ENCODE measurements at regions not wholly inside any gene's neighbourhood (a gene's known extent, or its start where the extent isn't known, plus 50 kb on each side); places are given as distances from the start of the nearest gene placed in this dataset.

GRCh38 chr20:53839423-53840176, 230.8 kb downstream of the BCAS1 start:
- FAIRE-seq: no peak
- DNase-seq (ENCODE audit: low spot score in 2 of 2): no peak

- DNase-seq (ENCODE audit: low spot score in 2 of 2) (no peak), FAIRE-seq (no peak)
These were observed 232.0 kb downstream of the BCAS1 start for GRCh38 chr20:53838311-53838868.

GRCh38 chr20:53837126-53837826, 233.1 kb downstream of the BCAS1 start:
- FAIRE-seq (no peak), DNase-seq (ENCODE audit: low spot score in 2 of 2) (no peak)

GRCh38 chr20:53834749-53835148, 235.6 kb downstream of the BCAS1 start:
- FAIRE-seq (no peak), DNase-seq (ENCODE audit: low spot score in 2 of 2) (no peak)

DNA sequence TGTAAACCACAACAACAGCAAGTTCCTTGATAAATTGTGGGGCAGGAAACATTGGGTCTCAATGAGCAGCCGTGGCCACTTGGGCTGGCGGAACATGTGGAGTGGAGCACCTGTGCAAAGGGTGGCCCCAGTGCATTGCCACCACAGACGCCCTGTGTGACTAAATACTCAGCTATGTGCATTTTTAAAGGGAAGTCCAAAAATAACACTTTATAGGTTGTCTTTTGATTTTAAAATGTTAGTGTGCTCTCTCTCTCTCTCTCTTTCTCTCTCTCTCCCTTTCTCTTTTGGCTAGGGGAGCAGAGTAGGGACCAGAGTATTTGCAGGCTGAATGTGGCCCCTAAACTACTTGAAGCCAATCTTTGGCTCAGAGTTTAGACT, 236.3 kb downstream of the BCAS1 start:
- DNase-seq (ENCODE audit: low spot score in 2 of 2) (no peak), FAIRE-seq (no peak)

GRCh38 chr20:53833333-53834061, 236.9 kb downstream of the BCAS1 start:
- no peak for DNase-seq (ENCODE audit: low spot score in 2 of 2)
- FAIRE-seq: no peak

DNA sequence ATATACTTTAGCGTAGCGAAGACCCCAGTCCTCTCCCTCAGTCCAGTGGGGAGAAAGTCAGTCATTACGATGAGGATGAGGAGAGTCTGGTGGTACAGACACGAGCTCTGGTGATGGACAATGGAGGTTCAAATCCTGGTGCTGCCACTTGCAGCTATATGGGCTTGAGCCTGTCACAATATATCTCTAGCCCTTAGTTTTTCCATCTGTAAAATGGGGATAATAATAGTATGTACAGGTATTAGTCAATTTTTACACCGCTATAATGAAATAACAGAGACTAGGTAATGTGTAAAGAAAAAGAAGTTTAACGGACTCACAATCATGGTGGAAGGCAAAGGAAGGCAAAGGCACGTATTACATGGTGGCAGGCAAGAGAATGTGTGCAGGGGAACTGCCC, 237.9 kb downstream of the BCAS1 start:
- FAIRE-seq (no peak), DNase-seq (ENCODE audit: low spot score in 2 of 2) (no peak)

DNA sequence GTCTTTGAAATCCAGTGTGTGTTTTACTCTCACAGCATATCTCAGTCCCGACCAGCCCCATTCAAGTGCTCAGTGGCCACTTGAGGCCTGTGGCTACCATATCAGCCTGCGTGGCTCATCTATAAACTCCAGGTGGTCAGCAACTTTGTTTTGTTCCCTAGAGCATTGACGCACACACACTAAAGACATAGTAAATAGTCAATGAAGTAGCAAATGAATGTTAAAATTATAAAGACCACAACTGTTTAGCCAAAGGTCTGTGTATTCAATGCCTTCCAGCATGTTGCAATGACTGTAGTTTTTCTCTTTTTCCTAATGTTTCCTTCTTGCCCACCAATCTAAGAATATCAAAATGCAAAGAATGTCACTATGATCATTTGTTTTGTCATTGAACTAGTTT, 238.2 kb upstream of the ZNF217 start:
- DNase-seq (ENCODE audit: low spot score in 2 of 2): no peak
- no peak for FAIRE-seq

GRCh38 chr20:53831228-53831627, 237.6 kb upstream of the ZNF217 start:
- no peak for DNase-seq (ENCODE audit: low spot score in 2 of 2)
- FAIRE-seq: no peak

DNA sequence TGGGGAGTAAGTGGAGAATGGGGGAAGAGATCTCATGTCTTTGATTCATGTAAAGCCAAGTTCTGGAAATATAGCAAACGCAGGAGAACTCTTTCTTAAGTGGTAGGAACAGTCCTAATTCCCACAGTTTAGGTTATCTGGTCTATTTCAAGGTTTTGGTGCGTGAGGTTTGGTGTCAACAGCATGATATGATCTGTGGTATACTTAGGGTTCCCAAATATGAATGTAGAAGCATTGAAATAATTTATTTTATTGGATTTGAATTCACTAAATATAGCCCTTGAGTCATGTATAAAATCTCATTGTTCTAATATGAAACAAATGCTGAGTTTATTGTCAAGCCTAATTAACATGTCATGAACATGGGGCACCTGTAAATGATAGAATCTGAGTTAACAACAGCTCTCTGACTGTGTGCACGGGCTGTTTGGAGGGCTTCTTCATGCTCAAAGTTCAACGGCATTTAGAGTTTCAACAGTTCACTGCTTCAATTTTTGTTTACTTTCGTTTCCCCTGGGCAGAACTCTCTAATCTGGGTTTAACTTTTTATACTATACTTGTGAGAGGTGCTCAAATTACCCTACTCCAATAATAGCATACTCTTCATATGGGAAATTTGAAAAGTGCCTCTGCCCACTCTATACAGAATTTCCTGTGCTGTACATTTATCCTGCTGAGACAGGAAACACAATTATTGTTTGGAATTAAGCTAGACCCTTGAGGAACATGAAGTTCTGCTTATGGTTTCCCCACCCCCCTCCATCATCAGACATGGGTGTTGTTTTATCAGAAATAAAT, 236.3 kb upstream of the ZNF217 start:
- no peak for DNase-seq (ENCODE audit: low spot score in 2 of 2)
- no peak for FAIRE-seq

GRCh38 chr20:53829255-53829723, 235.7 kb upstream of the ZNF217 start:
- no peak for FAIRE-seq
- no peak for DNase-seq (ENCODE audit: low spot score in 2 of 2)

GRCh38 chr20:53828682-53829254, 235.1 kb upstream of the ZNF217 start:
- DNase-seq (ENCODE audit: low spot score in 2 of 2): peak in 1 of 2 donors; percentile 25
- FAIRE-seq: no peak

DNA sequence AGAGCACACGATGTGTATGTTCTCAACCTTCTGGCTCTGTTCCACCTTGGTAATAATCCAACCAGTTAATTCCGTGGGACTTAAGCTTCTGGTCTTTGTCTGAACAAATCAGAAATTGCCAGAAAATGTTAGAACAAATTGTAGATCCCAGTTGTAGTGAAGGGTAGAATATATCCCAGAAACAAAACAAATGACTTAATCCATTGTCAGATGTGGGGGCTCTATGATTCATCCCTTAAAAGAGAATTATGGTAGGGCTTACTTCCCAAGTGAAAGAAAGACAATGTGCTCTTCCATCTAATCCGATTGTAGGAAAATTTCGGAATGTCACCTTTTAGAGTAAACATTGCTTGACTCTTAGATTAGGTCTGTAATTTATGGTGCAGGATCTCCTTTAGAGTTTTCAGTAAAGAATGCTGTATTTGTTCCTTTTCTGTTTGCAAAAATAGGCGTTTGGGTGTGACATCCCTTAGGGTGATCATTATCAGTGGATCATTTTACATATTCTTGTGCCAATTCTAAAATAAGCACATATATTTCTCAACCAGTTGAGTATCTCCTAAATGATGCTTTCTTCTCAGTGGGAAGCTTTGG, 234.5 kb upstream of the ZNF217 start:
- DNase-seq (ENCODE audit: low spot score in 2 of 2) (no peak), FAIRE-seq (no peak)

DNA sequence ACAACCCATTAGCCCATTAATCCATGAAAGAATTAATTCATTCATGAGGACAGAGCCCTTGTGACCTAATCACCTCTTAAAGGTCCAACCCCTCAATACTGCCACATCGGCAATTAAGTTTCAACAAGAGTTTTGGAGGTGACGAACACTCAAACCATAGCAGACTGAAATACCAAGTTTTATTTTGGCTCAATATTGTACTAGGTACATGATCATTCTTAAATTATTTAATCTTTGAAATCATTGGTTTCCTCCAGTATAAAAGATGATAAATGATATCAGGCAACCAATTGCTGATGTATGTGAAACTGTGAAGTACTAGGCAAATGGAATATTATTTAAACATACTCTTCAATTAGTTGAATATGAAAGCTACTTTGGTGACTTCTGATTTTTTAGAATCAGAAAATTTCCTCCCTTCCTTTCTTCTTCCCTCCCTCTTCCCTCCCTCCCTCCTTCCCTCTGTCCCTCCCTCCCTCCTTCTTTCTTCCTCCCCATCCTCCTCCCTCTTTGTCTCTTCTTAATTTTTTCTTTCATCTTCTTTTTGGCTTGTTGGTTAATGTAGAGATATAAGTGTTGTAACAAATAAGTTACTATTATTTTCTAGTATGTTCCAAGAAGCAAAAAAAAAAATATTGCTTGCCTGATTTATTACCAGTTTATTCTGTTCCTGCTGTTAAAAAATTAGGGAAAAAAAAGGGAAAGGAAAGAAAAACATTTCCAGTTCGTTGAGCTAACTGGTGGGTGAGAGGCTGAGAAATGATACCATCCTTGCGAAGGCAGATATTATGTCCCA, 233.9 kb upstream of the ZNF217 start:
- no peak for FAIRE-seq
- DNase-seq (ENCODE audit: low spot score in 2 of 2): no peak

DNA sequence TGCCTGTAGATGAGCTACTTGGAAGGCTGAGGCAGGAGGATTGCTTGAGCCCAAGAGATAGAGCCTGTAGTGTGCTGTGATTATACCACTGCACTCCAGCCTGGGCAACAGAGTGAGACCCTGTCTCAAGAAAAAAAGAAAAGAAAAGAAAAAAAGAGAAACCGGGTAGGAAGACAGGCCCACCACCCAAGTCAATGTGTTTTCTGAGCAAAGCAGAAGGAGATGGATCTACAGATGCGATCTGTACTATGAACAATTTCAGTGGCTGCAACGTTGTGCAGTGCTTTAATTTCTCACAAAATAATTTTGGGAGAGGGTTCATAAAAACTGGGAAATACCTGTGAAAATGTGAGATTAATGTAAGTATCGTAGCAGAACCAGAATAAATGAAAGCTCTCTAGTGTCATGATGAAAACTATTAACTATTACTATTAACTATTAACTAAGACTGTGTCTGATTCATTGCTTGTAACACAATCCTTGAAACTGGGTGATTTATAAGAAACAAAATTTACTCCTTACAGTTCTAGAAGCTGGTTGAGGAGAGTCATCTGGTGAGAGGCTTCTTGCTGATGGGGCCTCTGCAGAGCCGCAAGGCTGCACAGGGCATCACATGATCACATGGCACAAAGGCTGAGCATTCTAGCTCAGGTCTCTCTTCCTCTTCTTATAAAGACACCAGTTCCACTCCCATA, 233.1 kb upstream of the ZNF217 start:
- no peak for DNase-seq (ENCODE audit: low spot score in 2 of 2)
- FAIRE-seq: no peak

GRCh38 chr20:53826090-53826489, 232.5 kb upstream of the ZNF217 start:
- FAIRE-seq (no peak), DNase-seq (ENCODE audit: low spot score in 2 of 2) (no peak)

DNA sequence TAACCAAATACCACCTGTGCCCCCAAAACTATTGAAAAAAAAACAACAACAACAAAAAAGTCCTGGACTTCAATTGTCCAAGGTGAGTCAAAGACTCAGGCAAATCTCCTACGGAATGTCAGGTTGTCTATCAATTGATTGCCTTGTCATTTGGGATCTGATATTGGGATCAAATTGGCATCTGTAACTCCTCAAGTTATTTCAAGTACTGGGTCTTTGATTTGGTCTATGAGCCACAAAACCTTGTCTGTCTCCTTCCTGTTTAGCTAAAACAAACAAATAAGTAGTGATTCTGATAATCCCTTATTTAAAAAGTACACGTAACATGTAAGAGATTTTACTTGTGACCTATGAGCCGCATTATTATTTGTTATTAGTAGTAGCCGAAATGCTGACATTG, 231.6 kb upstream of the ZNF217 start:
- DNase-seq (ENCODE audit: low spot score in 2 of 2) (no peak), FAIRE-seq (no peak)

DNA sequence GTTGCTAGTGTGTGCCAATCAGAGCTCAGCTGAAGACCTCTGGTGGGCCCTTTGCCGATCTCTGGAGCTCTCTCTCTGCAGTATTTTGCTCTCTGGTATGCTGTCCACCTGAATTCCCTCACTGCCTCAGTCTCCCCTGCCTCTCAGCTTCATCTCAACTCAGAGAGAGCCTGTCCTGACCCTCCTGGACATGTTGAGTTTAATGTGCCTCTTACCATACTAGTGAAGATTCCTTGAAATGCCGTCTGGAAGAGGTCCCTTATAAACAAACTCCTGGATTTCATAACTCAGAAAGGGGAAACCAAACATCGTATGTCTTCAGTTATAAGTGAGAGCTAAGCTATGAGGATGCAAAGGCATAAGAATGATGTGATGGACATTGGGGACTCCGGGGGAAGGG, 231.1 kb upstream of the ZNF217 start:
- FAIRE-seq (no peak), DNase-seq (ENCODE audit: low spot score in 2 of 2) (no peak)

Data from frontal cortex (tissue), 3 donors.